Skin of body (tissue), 1 donor: ENCODE measurements at regions not wholly inside any gene's neighbourhood (a gene's known extent, or its start where the extent isn't known, plus 50 kb on each side); places are given as distances from the start of the nearest gene placed in this dataset.

Source experiments
- DNase-seq: peaks from one replicate; lab custom pipeline; 2025; lab: John Stamatoyannopoulos, UW

- no peak for DNase-seq
Observed at GRCh38 chr7:46996972-46997371, 584.9 kb downstream of the TNS3 start.

GRCh38 chr7:46993396-46993795 is 588.5 kb downstream of the TNS3 start:
- no peak for DNase-seq

GRCh38 chr7:46990761-46991160 is 591.1 kb downstream of the TNS3 start:
- DNase-seq, result no peak

GRCh38 chr7:46989247-46989646 is 592.7 kb downstream of the TNS3 start:
- no peak for DNase-seq

GRCh38 chr7:46982928-46983327 is 599.0 kb downstream of the TNS3 start:
- no peak for DNase-seq

GRCh38 chr7:46979439-46979838 is 602.5 kb downstream of the TNS3 start:
- no peak for DNase-seq

- no peak for DNase-seq
Observed at GRCh38 chr7:46975493-46975892, 606.4 kb downstream of the TNS3 start.

- DNase-seq, result no peak
Observed at GRCh38 chr7:46972205-46972604, 609.7 kb downstream of the TNS3 start.

GRCh38 chr7:46970476-46970875 is 611.4 kb downstream of the TNS3 start:
- no peak for DNase-seq

- DNase-seq, result no peak
Observed at GRCh38 chr7:46970131-46970430, 611.8 kb downstream of the TNS3 start.

GRCh38 chr7:46969303-46970130 is 612.4 kb downstream of the TNS3 start:
- DNase-seq, result no peak

- DNase-seq, result no peak
Observed at GRCh38 chr7:46968003-46968402, 613.9 kb downstream of the TNS3 start.

- no peak for DNase-seq
Observed at GRCh38 chr7:46963719-46964118, 618.2 kb downstream of the TNS3 start.

GRCh38 chr7:46960970-46961369 is 620.9 kb downstream of the TNS3 start:
- no peak for DNase-seq

- no peak for DNase-seq
Observed at GRCh38 chr7:46957195-46957594, 624.7 kb downstream of the TNS3 start.

- peak; percentile 27 for DNase-seq
Observed at GRCh38 chr7:46955531-46955930, 626.4 kb downstream of the TNS3 start.

GRCh38 chr7:46954181-46954580 is 627.7 kb downstream of the TNS3 start:
- DNase-seq, result no peak

- no peak for DNase-seq
Observed at GRCh38 chr7:46953008-46953407, 628.9 kb downstream of the TNS3 start.

- no peak for DNase-seq
Observed at GRCh38 chr7:46949270-46949931, 632.5 kb downstream of the TNS3 start.

- no peak for DNase-seq
Observed at GRCh38 chr7:46948716-46949115, 633.2 kb downstream of the TNS3 start.

GRCh38 chr7:46945328-46945727 is 636.6 kb downstream of the TNS3 start:
- DNase-seq, result no peak

GRCh38 chr7:46943996-46944395 is 637.9 kb downstream of the TNS3 start:
- DNase-seq, result no peak

- no peak for DNase-seq
Observed at GRCh38 chr7:46942574-46942973, 639.3 kb downstream of the TNS3 start.
